RWPE2 (cell line): ENCODE measurements at regions not wholly inside any gene's neighbourhood (a gene's known extent, or its start where the extent isn't known, plus 50 kb on each side); places are given as distances from the start of the nearest gene placed in this dataset.

Source experiments
- ATAC-seq: fragments of 200-7000 bp; cut with Tn5 transposase; 3 replicates; pipeline ENCODE4 v1.9.1; 2021; ENCODE audit warnings: low read depth
- DNase-seq: peaks from one replicate; pipeline ENCODE4 v3.0.0-alpha.2; 2020; ENCODE audit warnings: low spot score
- H3K27ac ChIP-seq: fragments of 450-650 bp; 2 replicates; pipeline ENCODE4 v1.5.1; 2017; ENCODE audit warnings: mild to moderate bottlenecking; ENCODE audit not compliant: poor library complexity, severe bottlenecking
- H3K27me3 ChIP-seq: fragments of 250-450 bp; sonication (Bioruptor Pico); 2 replicates; pipeline ENCODE4 v1.5.1; 2021; ENCODE audit warnings: mild to moderate bottlenecking, moderate library complexity; ENCODE audit not compliant: insufficient read depth, poor library complexity, severe bottlenecking
- H3K36me3 ChIP-seq: fragments of 250-450 bp; sonication (Bioruptor Pico); 2 replicates; pipeline ENCODE4 v1.5.1; 2020; ENCODE audit warnings: low read depth, mild to moderate bottlenecking, moderate library complexity
- H3K4me1 ChIP-seq: fragments of 250-450 bp; sonication (Bioruptor Pico); 2 replicates; pipeline ENCODE4 v1.5.1; 2021; ENCODE audit warnings: mild to moderate bottlenecking, moderate library complexity; ENCODE audit not compliant: insufficient read depth, poor library complexity, severe bottlenecking
- H3K4me3 ChIP-seq: fragments of 250-450 bp; sonication (Bioruptor Pico); 2 replicates; pipeline ENCODE4 v1.5.1; 2021; ENCODE audit warnings: mild to moderate bottlenecking, moderate library complexity; ENCODE audit not compliant: severe bottlenecking
- H3K9me3 ChIP-seq: fragments of 250-450 bp; sonication (Bioruptor Pico); 2 replicates; pipeline ENCODE4 v1.5.1; 2021; ENCODE audit warnings: mild to moderate bottlenecking, moderate library complexity; ENCODE audit not compliant: severe bottlenecking
- CTCF ChIP-seq: fragments of 450-650 bp; IDR thresholded peaks from one replicate; pipeline ENCODE4 v1.5.1; 2017; ENCODE audit warnings: mild to moderate bottlenecking, moderate library complexity; ENCODE audit not compliant: poor library complexity, severe bottlenecking

GRCh38 chr18:51575171-51575570, 377.7 kb upstream of the MEX3C start:
- Histone ChIP-seq H3K4me3 (no peak overlapping the region), H3K27ac (no peak overlapping the region), H3K4me1 (no peaks in the 10 kb centered on the region), H3K27me3 (no peaks in the 10 kb centered on the region), H3K36me3 (no peaks in the 10 kb centered on the region), H3K9me3 (no peaks in the 10 kb centered on the region)
- TF ChIP-seq CTCF: no peak
- no peak for ATAC-seq
- no peak for DNase-seq

GRCh38 chr18:51578406-51578980, 381.0 kb upstream of the MEX3C start:
- Histone ChIP-seq H3K4me3 (no peak overlapping the region), H3K4me1 (no peaks in the 10 kb centered on the region), H3K36me3 (no peaks in the 10 kb centered on the region), H3K27ac (no peak overlapping the region), H3K27me3 (no peaks in the 10 kb centered on the region), H3K9me3 (no peaks in the 10 kb centered on the region)
- TF ChIP-seq CTCF: no peak
- ATAC-seq (no peak), DNase-seq (no peak)

- H3K4me1 ChIP-seq: no peaks in the 10 kb centered on the region
- H3K27ac ChIP-seq: no peak overlapping the region
- no peaks in the 10 kb centered on the region for H3K9me3 ChIP-seq
- no peak overlapping the region for H3K4me3 ChIP-seq
- no peak for DNase-seq
- no peak for TF ChIP-seq CTCF
- ATAC-seq: no peak
- H3K27me3 ChIP-seq: no peaks in the 10 kb centered on the region
- no peaks in the 10 kb centered on the region for H3K36me3 ChIP-seq
These were observed 383.1 kb upstream of the MEX3C start for GRCh38 chr18:51580580-51580979.

GRCh38 chr18:51582551-51582950, 385.1 kb upstream of the MEX3C start:
- no peak overlapping the region for H3K27ac ChIP-seq
- H3K4me3 ChIP-seq: no peak overlapping the region
- ATAC-seq (no peak), DNase-seq (no peak)
- TF ChIP-seq CTCF: no peak
- H3K27me3 ChIP-seq: no peaks in the 10 kb centered on the region
- no peaks in the 10 kb centered on the region for H3K9me3 ChIP-seq
- H3K4me1 ChIP-seq: no peaks in the 10 kb centered on the region
- H3K36me3 ChIP-seq: no peaks in the 10 kb centered on the region

- Histone ChIP-seq H3K9me3 (no peaks in the 10 kb centered on the region), H3K36me3 (no peaks in the 10 kb centered on the region), H3K27ac (no peak overlapping the region), H3K4me1 (no peaks in the 10 kb centered on the region), H3K27me3 (no peaks in the 10 kb centered on the region), H3K4me3 (no peak overlapping the region)
- TF ChIP-seq CTCF: no peak
- no peak for ATAC-seq
- DNase-seq: no peak
These were observed 391.1 kb upstream of the MEX3C start for GRCh38 chr18:51588616-51589015.
